ENCODE measurements at regions not wholly inside any gene's neighbourhood (a gene's known extent, or its start where the extent isn't known, plus 50 kb on each side); places are given as distances from the start of the nearest gene placed in this dataset.
A peak's percentile ranks its signal among the peaks of the same experiment; 100 is the strongest.
"Not testable (repeated sequence)": the region's sequence is repeated elsewhere in the genome, so short reads cannot be mapped to it uniquely, and the experiment has no call there.

DNA sequence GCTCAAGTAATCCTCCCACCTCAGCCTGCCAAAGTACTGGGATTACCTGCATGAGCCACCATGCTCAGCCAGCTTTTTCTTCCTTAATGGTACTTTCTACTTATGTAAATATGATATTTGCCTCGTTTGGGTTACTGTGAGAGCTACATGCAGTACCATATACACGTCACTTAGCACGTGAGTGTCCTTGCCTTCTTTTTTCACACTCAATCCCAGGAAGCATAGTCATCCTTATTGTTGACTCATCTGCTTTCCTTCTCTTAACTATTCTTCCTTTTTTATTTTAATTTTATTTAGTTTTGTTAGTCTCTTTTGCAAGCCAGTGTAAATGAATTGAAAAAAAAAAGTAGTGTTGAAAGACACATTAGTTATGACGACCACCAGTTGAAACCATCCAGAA, 205.9 kb downstream of the HIPK3 start:
- DNase-seq (ENCODE audit: low read depth): no peak

- DNase-seq (ENCODE audit: low read depth): no peak
These were observed 204.4 kb downstream of the HIPK3 start for GRCh38 chr11:33461369-33462125.

DNA sequence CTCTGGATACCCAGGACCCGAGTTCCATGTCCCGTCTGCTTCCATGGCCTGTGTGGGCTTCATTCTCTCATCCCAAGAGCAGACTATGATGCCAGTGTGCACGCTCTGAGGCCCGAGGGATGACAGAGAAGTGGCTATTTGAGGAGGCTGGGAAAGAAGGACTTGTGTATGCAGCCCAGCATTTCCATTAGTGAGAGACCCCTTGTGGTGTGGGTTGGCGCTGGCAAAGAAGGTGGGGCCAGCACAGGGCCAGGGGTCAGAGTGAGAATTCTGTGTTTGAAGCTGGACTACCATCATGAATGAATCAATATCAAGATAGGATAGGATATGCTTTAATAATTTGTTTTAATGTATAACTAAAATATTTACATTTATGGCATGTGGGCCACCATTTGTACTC, 200.8 kb downstream of the HIPK3 start:
- no peak for DNase-seq (ENCODE audit: low read depth)

DNA sequence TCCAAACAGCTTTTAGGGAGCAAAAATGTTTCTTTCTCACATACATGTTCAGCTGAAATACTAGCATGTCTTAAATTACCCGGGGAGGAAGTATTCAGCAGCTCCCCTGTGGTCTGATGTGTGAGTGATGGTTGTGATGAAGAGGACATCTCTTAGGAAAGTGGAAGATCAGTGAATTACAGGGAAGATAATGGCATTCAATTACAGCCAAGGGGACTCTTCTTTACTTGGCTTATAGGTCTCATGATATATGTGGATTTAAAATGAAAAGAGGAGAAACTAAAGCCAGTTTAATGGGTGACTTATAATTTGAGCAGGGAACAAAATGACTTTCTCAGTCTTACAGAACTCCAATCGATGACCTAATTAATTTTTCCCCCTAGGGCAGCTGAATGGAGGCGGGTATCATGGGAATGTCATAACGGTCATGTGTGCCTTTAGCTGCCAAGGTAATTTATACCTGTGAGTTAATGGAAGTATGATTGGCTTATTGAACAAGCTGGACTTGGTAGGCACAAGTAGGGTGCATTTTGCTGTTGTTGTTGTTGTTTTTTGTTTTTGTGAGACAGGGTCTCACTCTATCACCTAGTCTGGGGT, 198.8 kb downstream of the HIPK3 start:
- no peak for DNase-seq (ENCODE audit: low read depth)

DNA sequence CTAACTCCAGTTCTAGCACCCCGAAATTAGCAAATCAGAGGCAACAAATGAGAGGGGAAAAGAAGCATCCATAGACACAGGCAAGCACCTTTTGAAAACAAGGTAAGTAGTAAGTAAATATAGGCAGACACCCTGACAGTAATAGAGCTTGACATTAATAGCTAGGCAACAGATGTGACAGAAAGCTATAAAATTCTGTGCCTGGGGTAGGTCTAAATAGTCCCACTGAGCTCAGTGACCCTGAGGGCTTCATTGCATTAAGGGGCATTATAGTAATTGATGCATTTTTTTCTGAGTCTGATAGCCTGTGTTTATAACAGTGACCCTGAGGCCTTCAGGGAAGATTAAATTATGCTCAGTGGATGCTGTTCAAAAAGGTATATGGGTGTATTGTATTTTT, 197.1 kb downstream of the HIPK3 start:
- DNase-seq (ENCODE audit: low read depth): no peak

GRCh38 chr11:33452836-33453624, 195.8 kb downstream of the HIPK3 start:
- DNase-seq (ENCODE audit: low read depth): peak; percentile 43

GRCh38 chr11:33451364-33451763, 194.2 kb downstream of the HIPK3 start:
- DNase-seq (ENCODE audit: low read depth): no peak

GRCh38 chr11:33449798-33450197, 192.6 kb downstream of the HIPK3 start:
- no peak for DNase-seq (ENCODE audit: low read depth)

DNA sequence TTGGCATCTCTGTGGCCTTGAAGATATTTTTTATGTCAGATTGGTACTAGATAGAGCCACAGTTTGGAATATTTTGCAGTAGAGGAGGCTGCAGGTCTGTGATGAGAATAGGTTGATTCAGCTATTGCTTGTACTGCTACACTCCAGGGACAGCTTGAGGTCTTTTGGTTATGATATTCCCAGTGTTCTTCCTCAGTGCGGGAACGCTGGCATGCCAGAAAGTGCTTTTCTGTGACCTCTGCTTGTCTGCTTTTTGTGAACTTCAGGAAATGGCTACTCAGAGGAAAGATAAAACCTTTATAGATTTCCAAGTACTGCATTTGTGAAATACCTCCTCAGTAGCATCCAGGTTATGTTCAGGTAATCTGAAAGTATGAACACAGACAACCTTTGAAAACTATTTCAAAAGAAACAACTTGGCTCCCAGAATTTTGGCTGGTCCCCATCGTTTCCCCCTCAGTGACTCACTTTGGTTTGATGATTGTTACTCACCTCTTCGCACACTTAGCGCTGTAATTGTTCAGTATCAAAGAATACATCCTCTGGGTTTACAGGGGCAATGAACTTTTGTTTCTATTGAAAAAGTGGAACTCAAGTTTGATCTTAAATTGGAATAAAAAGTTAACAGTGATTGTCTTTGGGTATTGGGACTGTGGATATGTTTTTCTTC, 191.4 kb downstream of the HIPK3 start:
- DNase-seq (ENCODE audit: low read depth): no peak

- DNase-seq (ENCODE audit: low read depth): no peak
These were observed 188.6 kb downstream of the HIPK3 start for GRCh38 chr11:33445761-33446161.

DNA sequence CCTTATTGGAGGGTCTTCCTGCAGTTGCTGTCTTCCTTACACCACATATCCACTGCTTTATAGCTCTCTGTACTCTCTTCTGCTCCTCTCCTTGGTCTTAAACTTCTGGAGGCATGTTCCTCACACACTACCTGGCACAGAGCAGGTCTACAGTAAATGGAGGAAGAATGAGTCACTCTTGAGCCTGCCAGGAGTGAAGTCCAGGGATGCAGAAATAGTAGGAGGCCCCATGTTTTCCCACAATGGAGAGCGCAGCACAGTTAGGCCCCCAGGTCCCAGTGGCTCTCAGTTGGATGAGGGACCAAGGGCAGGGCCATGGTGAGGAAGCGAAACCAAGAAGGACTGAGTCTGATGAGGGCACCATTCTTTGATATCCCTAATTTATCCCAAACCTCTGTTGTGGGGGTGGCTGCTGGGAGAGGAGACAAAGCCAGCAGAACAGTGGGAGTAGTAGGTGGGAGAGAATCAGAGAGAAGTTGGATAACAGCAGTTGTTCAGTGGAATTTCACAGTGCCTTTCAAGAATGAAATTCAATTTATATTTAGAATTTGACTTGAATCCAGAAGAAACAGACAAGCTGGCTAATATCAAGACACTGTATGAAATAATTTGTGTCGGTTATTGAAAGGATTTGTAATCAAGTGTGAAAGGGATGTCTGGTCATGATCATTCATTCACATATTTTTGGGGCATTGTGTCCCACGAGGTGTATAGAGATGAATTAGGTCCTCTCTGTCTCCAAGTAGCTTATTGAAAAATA, 187.8 kb downstream of the HIPK3 start:
- no peak for DNase-seq (ENCODE audit: low read depth)

GRCh38 chr11:33443684-33444083, 186.5 kb downstream of the HIPK3 start:
- no peak for DNase-seq (ENCODE audit: low read depth)

DNA sequence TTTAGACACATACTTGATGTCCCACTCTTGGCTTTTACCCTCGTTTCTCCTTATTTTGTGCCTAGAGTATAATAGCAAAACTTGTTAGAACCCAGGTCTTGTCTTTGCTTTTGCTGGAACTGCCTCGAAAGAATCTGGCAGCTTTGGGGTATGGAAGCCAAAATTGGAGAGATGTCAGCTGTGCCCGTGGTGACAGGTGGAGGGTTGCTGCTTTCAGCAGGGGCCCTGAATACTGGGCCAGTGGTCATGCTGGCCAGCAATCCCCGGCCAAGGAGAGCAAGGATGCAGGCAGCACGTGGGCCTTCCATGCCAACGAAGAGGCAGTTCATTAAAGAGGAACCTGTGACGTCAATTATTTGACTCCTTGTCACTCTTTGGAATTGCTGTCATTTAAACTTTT, 181.1 kb downstream of the HIPK3 start:
- no peak for DNase-seq (ENCODE audit: low read depth)

DNA sequence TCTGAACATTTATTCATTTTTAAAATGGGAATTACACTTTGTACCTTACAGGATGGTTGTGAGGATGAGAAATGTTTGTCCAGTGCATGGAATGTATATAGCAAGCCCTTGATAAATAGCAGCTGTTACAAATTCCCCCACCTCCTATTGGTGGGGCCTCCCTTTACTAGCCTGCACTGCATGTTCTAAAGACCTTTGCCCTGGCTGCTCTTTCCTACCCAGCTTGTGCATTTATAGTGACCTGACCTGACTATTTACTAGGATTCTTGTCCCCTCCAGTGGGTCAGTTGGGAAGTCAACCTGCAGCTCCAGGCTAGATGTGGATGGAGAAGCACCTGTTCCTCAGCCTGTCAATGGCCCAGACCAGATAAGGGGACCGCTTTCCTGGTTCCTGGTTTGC, 180.3 kb downstream of the HIPK3 start:
- no peak for DNase-seq (ENCODE audit: low read depth)

DNA sequence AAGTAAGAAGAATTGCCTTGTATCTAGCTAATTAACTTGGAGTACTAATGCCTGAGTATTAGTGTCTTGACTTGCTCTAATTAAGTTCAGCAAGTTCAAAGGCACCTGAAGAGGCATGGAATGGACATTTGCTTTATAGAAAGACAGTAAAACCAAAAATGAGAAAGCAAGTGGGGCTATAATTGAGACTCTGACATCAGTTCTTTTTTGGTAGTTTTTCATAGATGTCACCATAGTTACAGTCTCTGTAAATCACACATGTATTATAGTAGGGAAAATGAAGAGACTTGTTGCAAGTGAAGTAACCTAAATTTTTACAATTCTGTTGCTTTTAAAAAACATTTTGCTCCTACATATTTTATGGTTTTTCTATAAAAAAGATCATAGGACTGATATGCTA, 178.0 kb downstream of the HIPK3 start:
- no peak for DNase-seq (ENCODE audit: low read depth)

- no peak for DNase-seq (ENCODE audit: low read depth)
These were observed 177.1 kb downstream of the HIPK3 start for GRCh38 chr11:33434294-33434693.

GRCh38 chr11:33428435-33428834, 171.3 kb downstream of the HIPK3 start:
- DNase-seq (ENCODE audit: low read depth): not testable (repeated sequence)

- no peak for DNase-seq (ENCODE audit: low read depth)
These were observed 163.9 kb downstream of the HIPK3 start for GRCh38 chr11:33420959-33421566.

DNA sequence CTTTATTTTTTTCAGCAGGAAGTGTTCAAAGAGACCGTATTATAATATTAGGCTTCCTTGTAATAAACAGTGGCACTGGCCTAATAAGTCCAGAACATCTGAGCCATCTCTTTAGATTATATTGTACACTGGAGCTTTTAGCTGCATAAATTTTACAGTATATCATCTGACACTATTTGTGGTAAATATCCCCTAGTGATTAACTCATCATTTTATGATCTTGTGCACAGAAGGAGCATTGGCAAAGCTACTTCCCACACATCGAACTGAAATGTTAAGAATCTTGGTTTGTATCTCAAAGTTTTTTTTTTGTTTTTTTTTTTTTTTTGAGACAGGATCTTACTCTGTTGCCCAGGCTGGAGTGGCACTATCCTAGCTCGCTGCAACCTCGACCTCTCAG, 162.7 kb downstream of the HIPK3 start:
- DNase-seq (ENCODE audit: low read depth): no peak

DNA sequence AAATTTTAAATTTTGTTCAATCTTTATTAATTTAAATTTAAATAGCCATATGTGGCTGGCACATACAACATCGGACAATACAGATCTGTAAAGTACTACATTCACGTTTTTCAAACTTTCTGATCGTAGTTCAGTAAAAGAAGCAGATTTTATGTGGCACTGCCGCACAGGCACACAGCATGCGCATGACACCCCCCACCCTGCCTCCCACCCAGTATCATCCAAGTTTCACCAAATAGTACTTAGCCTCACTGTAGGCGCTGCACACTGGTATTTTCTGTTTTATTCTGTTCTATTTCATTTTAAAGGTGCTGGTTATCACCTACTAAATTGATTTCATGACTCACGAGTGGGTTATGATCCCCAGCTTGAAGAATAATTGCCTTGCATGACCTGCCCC, 159.9 kb downstream of the HIPK3 start:
- no peak for DNase-seq (ENCODE audit: low read depth)

DNA sequence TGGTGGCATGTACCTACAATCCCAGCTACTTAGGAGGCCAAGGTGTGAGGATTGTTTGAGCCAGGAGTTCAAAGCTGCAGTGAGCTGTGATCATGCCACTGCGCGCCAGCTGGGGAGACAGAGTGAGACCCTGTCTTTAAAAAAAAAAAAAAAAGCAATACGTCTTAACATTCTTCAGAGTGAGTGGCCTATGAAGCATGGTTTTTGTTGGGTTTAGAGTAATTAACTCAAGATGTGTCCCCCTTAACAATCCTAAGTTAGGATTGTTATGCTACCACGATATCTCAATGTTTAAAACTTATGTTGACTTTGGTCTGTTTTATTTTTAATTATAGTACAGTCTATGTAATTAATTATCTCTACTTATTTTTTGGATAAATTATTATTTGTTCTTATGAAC, 156.1 kb downstream of the HIPK3 start:
- DNase-seq (ENCODE audit: low read depth): no peak
